ENCODE measurements at regions not wholly inside any gene's neighbourhood (a gene's known extent, or its start where the extent isn't known, plus 50 kb on each side); places are given as distances from the start of the nearest gene placed in this dataset.
"Not testable (repeated sequence)": the region's sequence is repeated elsewhere in the genome, so short reads cannot be mapped to it uniquely, and the experiment has no call there.

GRCh38 chr4:86446996-86447395, 87.1 kb upstream of the MAPK10 start:
- no peaks in the 10 kb centered on the region for H3K9me3 ChIP-seq (ENCODE audit: control insufficient read depth in 5 of 5, low read length in 5 of 5)
- no peaks in the 10 kb centered on the region for H3K27me3 ChIP-seq (ENCODE audit: control insufficient read depth in 5 of 5, insufficient read depth in 4 of 5, low read length in 5 of 5)
- peaks cover 0 to 14% (median 0%) of the 10 kb centered on the region in 5 donors for H3K4me1 ChIP-seq (ENCODE audit: control insufficient read depth in 5 of 5, insufficient read depth in 5 of 5, low read length in 5 of 5)
- no peak overlapping the region for H3K27ac ChIP-seq (ENCODE audit: low read depth, low read length)
- no peaks in the 10 kb centered on the region for H3K36me3 ChIP-seq (ENCODE audit: control insufficient read depth in 5 of 5, insufficient read depth in 5 of 5, low read length in 5 of 5)
- H3K9ac ChIP-seq (ENCODE audit: low read length in 5 of 5), result no peak overlapping the region
- H3K4me3 ChIP-seq (ENCODE audit: low read depth in 1 of 5, low read length in 5 of 5), result no peak overlapping the region

DNA sequence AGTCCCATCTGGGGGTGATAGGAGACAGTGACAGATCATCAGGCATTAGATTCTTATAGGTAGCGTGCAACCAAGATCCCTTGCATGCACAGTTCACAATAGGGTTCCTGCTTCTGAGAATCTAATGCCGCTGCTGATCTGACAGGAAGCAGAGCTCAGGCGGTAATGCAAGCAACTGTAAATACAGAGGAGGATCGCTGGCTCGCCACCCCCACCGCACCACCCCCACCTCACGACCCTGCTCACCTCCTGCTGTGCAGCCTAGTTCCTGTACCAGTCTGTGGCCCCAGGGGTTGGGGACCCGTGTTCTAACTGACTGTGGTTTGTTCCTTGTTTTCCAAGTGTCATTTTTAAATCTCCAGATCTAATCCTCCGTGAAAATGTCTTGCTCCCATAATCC, 89.0 kb upstream of the MAPK10 start:
- Histone ChIP-seq H3K36me3 (ENCODE audit: control insufficient read depth in 5 of 5, insufficient read depth in 5 of 5, low read length in 5 of 5) (no peaks in the 10 kb centered on the region), H3K27ac (ENCODE audit: low read depth, low read length) (no peak overlapping the region), H3K9me3 (ENCODE audit: control insufficient read depth in 5 of 5, low read length in 5 of 5) (no peaks in the 10 kb centered on the region), H3K4me3 (ENCODE audit: low read depth in 1 of 5, low read length in 5 of 5) (no peak overlapping the region), H3K4me1 (ENCODE audit: control insufficient read depth in 5 of 5, insufficient read depth in 5 of 5, low read length in 5 of 5) (peaks cover 1 to 18% (median 6%) of the 10 kb centered on the region in 5 donors), H3K9ac (ENCODE audit: low read length in 5 of 5) (no peak overlapping the region), H3K27me3 (ENCODE audit: control insufficient read depth in 5 of 5, insufficient read depth in 4 of 5, low read length in 5 of 5) (no peaks in the 10 kb centered on the region)

GRCh38 chr4:86449746-86450588, 90.1 kb upstream of the MAPK10 start:
- Histone ChIP-seq H3K27me3 (ENCODE audit: control insufficient read depth in 5 of 5, insufficient read depth in 4 of 5, low read length in 5 of 5) (no peaks in the 10 kb centered on the region), H3K9me3 (ENCODE audit: control insufficient read depth in 5 of 5, low read length in 5 of 5) (no peaks in the 10 kb centered on the region), H3K27ac (ENCODE audit: low read depth, low read length) (no peak overlapping the region), H3K4me3 (ENCODE audit: low read depth in 1 of 5, low read length in 5 of 5) (no peak overlapping the region), H3K9ac (ENCODE audit: low read length in 5 of 5) (no peak overlapping the region), H3K36me3 (ENCODE audit: control insufficient read depth in 5 of 5, insufficient read depth in 5 of 5, low read length in 5 of 5) (no peaks in the 10 kb centered on the region), H3K4me1 (ENCODE audit: control insufficient read depth in 5 of 5, insufficient read depth in 5 of 5, low read length in 5 of 5) (peaks cover 1 to 18% (median 6%) of the 10 kb centered on the region in 5 donors)

DNA sequence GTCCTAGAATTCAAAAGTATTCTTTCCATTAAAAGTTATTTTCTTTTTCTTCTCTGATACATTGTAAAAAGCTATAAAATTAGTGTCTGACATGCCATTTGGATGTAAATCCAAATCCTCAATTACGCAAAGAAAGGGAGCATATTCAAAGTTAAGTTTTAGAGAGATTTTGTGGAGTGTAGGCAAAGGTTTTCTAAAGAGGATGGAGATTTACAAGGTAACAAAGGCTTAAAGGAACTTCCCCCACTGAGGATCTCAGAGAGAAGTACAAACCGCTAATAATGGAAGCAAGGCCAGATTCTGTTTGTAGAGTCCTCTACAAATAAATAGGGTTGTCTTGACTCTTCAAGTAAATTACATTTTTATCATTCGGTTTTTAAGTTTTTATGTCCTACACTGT, 91.0 kb upstream of the MAPK10 start:
- Histone ChIP-seq H3K9ac (ENCODE audit: low read length in 5 of 5) (no peak overlapping the region), H3K9me3 (ENCODE audit: control insufficient read depth in 5 of 5, low read length in 5 of 5) (no peaks in the 10 kb centered on the region), H3K27me3 (ENCODE audit: control insufficient read depth in 5 of 5, insufficient read depth in 4 of 5, low read length in 5 of 5) (no peaks in the 10 kb centered on the region), H3K36me3 (ENCODE audit: control insufficient read depth in 5 of 5, insufficient read depth in 5 of 5, low read length in 5 of 5) (no peaks in the 10 kb centered on the region), H3K4me1 (ENCODE audit: control insufficient read depth in 5 of 5, insufficient read depth in 5 of 5, low read length in 5 of 5) (peaks cover 1 to 18% (median 6%) of the 10 kb centered on the region in 5 donors), H3K27ac (ENCODE audit: low read depth, low read length) (no peak overlapping the region), H3K4me3 (ENCODE audit: low read depth in 1 of 5, low read length in 5 of 5) (no peak overlapping the region)

DNA sequence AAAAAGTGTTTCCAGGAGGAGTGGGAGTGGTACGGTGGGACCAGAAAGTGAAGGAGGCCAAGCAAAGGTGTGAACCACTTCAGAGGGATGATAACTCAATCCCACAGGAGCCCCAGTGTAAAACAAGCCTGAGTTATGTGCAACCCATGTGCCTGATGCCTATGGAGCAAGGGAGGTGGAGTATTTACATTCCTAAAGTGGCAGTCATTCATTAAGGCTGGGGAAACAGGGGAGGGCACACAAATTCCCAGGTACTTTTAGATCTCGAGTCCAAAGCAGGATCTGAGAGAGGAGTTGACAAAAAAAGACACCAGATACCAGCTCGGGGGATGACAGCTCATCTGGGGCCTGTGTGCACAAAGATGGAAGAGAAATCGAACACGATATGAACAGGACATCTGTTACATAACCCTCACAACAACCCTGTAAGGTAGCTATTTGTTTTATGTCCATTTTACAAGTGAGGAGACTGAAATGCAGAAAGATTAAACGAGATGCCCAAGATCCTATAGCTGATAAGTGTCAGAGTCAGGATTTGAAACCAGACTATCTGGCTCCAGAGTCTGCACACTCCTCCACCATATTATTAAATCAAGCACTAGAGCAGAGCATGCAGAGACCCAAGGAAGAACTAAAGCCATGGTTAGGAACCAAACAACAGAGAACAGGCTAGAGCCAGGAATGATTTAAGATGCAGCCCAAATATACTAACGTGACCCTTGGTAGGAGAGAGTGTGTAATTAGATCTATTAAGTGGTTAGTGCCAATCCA, 91.9 kb upstream of the MAPK10 start:
- Histone ChIP-seq H3K27ac (ENCODE audit: low read depth, low read length) (peak overlapping the region; percentile 50), H3K27me3 (ENCODE audit: control insufficient read depth in 5 of 5, insufficient read depth in 4 of 5, low read length in 5 of 5) (no peaks in the 10 kb centered on the region), H3K4me3 (ENCODE audit: low read depth in 1 of 5, low read length in 5 of 5) (peak overlapping the region; percentile 51 to 75 (median 71)), H3K9me3 (ENCODE audit: control insufficient read depth in 5 of 5, low read length in 5 of 5) (no peaks in the 10 kb centered on the region), H3K36me3 (ENCODE audit: control insufficient read depth in 5 of 5, insufficient read depth in 5 of 5, low read length in 5 of 5) (no peaks in the 10 kb centered on the region), H3K9ac (ENCODE audit: low read length in 5 of 5) (peak overlapping the region in 1 of 5 donors; percentile 53), H3K4me1 (ENCODE audit: control insufficient read depth in 5 of 5, insufficient read depth in 5 of 5, low read length in 5 of 5) (peaks cover 1 to 18% (median 6%) of the 10 kb centered on the region in 5 donors)

GRCh38 chr4:86452422-86452891, 92.6 kb upstream of the MAPK10 start:
- peaks cover 1 to 18% (median 6%) of the 10 kb centered on the region in 5 donors for H3K4me1 ChIP-seq (ENCODE audit: control insufficient read depth in 5 of 5, insufficient read depth in 5 of 5, low read length in 5 of 5)
- peak overlapping the region; percentile 50 for H3K27ac ChIP-seq (ENCODE audit: low read depth, low read length)
- no peaks in the 10 kb centered on the region for H3K36me3 ChIP-seq (ENCODE audit: control insufficient read depth in 5 of 5, insufficient read depth in 5 of 5, low read length in 5 of 5)
- no peaks in the 10 kb centered on the region for H3K27me3 ChIP-seq (ENCODE audit: control insufficient read depth in 5 of 5, insufficient read depth in 4 of 5, low read length in 5 of 5)
- H3K9ac ChIP-seq (ENCODE audit: low read length in 5 of 5), result peak overlapping the region in 2 of 5 donors; percentile 26 to 53
- no peaks in the 10 kb centered on the region for H3K9me3 ChIP-seq (ENCODE audit: control insufficient read depth in 5 of 5, low read length in 5 of 5)
- H3K4me3 ChIP-seq (ENCODE audit: low read depth in 1 of 5, low read length in 5 of 5), result peak overlapping the region; percentile 51 to 75 (median 71)

DNA sequence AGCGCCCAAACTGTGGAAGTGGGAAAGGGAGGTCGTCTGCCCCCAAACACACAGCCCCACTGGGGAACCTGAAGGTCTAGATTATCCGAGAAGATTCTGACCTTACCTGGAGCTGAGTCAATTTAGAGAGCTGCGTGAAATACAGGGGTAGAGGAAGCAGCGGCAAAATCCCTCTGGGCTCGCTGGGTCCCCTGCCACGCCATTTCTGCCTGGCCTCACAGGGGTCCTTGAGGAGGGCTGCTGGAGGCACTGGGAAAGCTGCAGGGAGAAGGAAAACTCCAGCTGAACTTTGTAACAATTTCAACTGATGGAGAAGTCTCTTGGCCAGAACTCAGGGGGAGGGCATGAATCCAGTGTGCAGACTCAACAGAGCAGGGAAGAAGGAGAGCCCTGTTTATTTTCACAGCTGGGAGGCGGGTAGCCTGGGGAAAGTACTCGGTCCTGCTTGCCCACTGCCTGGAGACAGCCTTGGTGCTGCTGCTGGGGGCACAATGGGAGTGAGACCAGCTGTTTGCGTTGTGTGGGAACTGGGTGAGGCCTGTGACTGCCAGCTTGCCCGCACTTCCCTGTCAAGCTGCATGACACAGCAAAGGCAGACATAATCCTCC, 93.2 kb upstream of the MAPK10 start:
- Histone ChIP-seq H3K27ac (ENCODE audit: low read depth, low read length) (peak overlapping the region; percentile 50), H3K4me1 (ENCODE audit: control insufficient read depth in 5 of 5, insufficient read depth in 5 of 5, low read length in 5 of 5) (peaks cover 1 to 18% (median 6%) of the 10 kb centered on the region in 5 donors), H3K27me3 (ENCODE audit: control insufficient read depth in 5 of 5, insufficient read depth in 4 of 5, low read length in 5 of 5) (no peaks in the 10 kb centered on the region), H3K36me3 (ENCODE audit: control insufficient read depth in 5 of 5, insufficient read depth in 5 of 5, low read length in 5 of 5) (no peaks in the 10 kb centered on the region), H3K4me3 (ENCODE audit: low read depth in 1 of 5, low read length in 5 of 5) (peak overlapping the region; percentile 51 to 75 (median 71)), H3K9me3 (ENCODE audit: control insufficient read depth in 5 of 5, low read length in 5 of 5) (no peaks in the 10 kb centered on the region), H3K9ac (ENCODE audit: low read length in 5 of 5) (peak overlapping the region in 1 of 5 donors; percentile 9)

DNA sequence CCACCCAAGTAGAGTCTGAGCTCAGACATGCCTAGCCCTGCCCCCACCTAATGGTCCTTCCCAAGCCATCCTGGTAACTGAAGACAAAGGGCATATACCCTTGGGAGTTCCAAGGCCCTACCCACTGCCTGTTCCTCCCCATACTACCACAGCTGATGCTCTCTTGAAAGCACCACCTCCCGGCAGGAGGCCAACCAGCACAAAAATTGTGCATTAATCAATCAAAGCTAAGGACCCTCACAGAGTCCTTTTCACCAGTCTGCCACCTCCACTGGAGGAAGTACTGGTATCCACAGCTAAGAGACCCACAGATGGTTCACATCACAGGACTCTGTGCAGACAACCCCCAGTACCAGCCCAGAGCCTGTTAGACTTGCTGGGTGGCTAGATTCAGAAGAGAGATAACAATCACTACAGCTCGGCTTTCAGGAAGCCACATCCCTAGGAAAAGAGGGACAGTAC, 93.8 kb upstream of the MAPK10 start:
- H3K4me1 ChIP-seq (ENCODE audit: control insufficient read depth in 5 of 5, insufficient read depth in 5 of 5, low read length in 5 of 5), result peaks cover 1 to 18% (median 6%) of the 10 kb centered on the region in 5 donors
- not testable (repeated sequence) for H3K9me3 ChIP-seq (ENCODE audit: control insufficient read depth in 5 of 5, low read length in 5 of 5); H3K27me3 ChIP-seq (ENCODE audit: control insufficient read depth in 5 of 5, insufficient read depth in 4 of 5, low read length in 5 of 5); H3K27ac ChIP-seq (ENCODE audit: low read depth, low read length); H3K9ac ChIP-seq (ENCODE audit: low read length in 5 of 5); H3K36me3 ChIP-seq (ENCODE audit: control insufficient read depth in 5 of 5, insufficient read depth in 5 of 5, low read length in 5 of 5); H3K4me3 ChIP-seq (ENCODE audit: low read depth in 1 of 5, low read length in 5 of 5)

- H3K4me1 ChIP-seq (ENCODE audit: control insufficient read depth in 5 of 5, insufficient read depth in 5 of 5, low read length in 5 of 5), result no peaks in the 10 kb centered on the region
- no peak overlapping the region for H3K9ac ChIP-seq (ENCODE audit: low read length in 5 of 5)
- H3K27me3 ChIP-seq (ENCODE audit: control insufficient read depth in 5 of 5, insufficient read depth in 4 of 5, low read length in 5 of 5), result no peaks in the 10 kb centered on the region
- H3K4me3 ChIP-seq (ENCODE audit: low read depth in 1 of 5, low read length in 5 of 5), result no peak overlapping the region
- H3K36me3 ChIP-seq (ENCODE audit: control insufficient read depth in 5 of 5, insufficient read depth in 5 of 5, low read length in 5 of 5), result no peaks in the 10 kb centered on the region
- no peak overlapping the region for H3K27ac ChIP-seq (ENCODE audit: low read depth, low read length)
- H3K9me3 ChIP-seq (ENCODE audit: control insufficient read depth in 5 of 5, low read length in 5 of 5), result peaks cover 0 to 4% (median 0%) of the 10 kb centered on the region in 5 donors
Measured at GRCh38 chr4:86461849-86462248, 102.0 kb upstream of the MAPK10 start.
